ENCODE measurements at regions not wholly inside any gene's neighbourhood (a gene's known extent, or its start where the extent isn't known, plus 50 kb on each side); places are given as distances from the start of the nearest gene placed in this dataset.

GRCh38 chr5:40400245-40400644, 279.5 kb upstream of the PTGER4 start:
- TF ChIP-seq CTCF (conservative IDR thresholded peaks at IDR 0.05; ENCODE audit: low read depth, low read length) (no peak), EZH2 (IDR thresholded peaks at IDR 0.05; ENCODE audit: borderline replicate concordance, low read depth, low read length, poor library complexity, severe bottlenecking) (no peak)

All from A673 (cell line).